ENCODE measurements at regions not wholly inside any gene's neighbourhood (a gene's known extent, or its start where the extent isn't known, plus 50 kb on each side); places are given as distances from the start of the nearest gene placed in this dataset.

- intact Hi-C loops (cut with DNase I): no loop called here
- Histone ChIP-seq H3K27me3 (no peaks in the 10 kb centered on the region), H3K9me3 (replicated peaks in 1 of 3) (no peaks in the 10 kb centered on the region), H3K4me3 (no peak overlapping the region), H3K4me1 (replicated peaks in 1 of 2) (no peaks in the 10 kb centered on the region), H3K27ac (no peak overlapping the region), H3K36me3 (replicated peaks in 1 of 2) (no peaks in the 10 kb centered on the region)
- whole genome bisulfite sequencing, 4 donors: 85 to 97% (median 89%) methylated on average over 1 of the region's 1 CpG
- TF ChIP-seq POLR2A (IDR thresholded peaks at IDR 0.05): no peak
- TF ChIP-seq CTCF (IDR thresholded peaks at IDR 0.05): no peak
- no peak for DNase-seq
Measured at GRCh38 chr7:81112731-81113130, 193.9 kb upstream of the SEMA3C start.

- intact Hi-C loops (cut with DNase I): no loop called here
- no peak overlapping the region for H3K27ac ChIP-seq
- no peak for DNase-seq
Measured at GRCh38 chr7:81111781-81112540, 193.1 kb upstream of the SEMA3C start.

GRCh38 chr7:81111358-81111757 is 192.5 kb upstream of the SEMA3C start:
- no peaks in the 10 kb centered on the region for H3K27me3 ChIP-seq
- no peak overlapping the region for H3K4me3 ChIP-seq
- no peak for DNase-seq
- H3K27ac ChIP-seq: no peak overlapping the region
- H3K4me1 ChIP-seq (replicated peaks in 1 of 2): no peaks in the 10 kb centered on the region
- no peaks in the 10 kb centered on the region for H3K36me3 ChIP-seq (replicated peaks in 1 of 2)
- no peaks in the 10 kb centered on the region for H3K9me3 ChIP-seq (replicated peaks in 1 of 3)
- 59 to 69% (median 65%) methylated on average over 1 of the region's 1 CpG for WGBS, 4 donors
- intact Hi-C loops (cut with DNase I): no loop called here
- TF ChIP-seq CTCF (IDR thresholded peaks at IDR 0.05): no peak
- TF ChIP-seq POLR2A (IDR thresholded peaks at IDR 0.05): no peak

More at GRCh38 chr7:81111781-81112540, 193.1 kb upstream of the SEMA3C start:
- Histone ChIP-seq H3K4me1 (replicated peaks in 1 of 2) (no peaks in the 10 kb centered on the region), H3K36me3 (replicated peaks in 1 of 2) (no peaks in the 10 kb centered on the region), H3K9me3 (replicated peaks in 1 of 3) (no peaks in the 10 kb centered on the region), H3K4me3 (no peak overlapping the region), H3K27me3 (no peaks in the 10 kb centered on the region)
- 42 to 49% (median 46%) methylated on average over 11 of the region's 11 CpGs for WGBS, 4 donors
- no peak for TF ChIP-seq CTCF (IDR thresholded peaks at IDR 0.05)
- no peak for TF ChIP-seq POLR2A (IDR thresholded peaks at IDR 0.05)

- WGBS, 4 donors: 76 to 88% (median 80%) methylated on average over 2 of the region's 2 CpGs
Measured at GRCh38 chr7:81110673-81111072, 191.8 kb upstream of the SEMA3C start.

More at GRCh38 chr7:81110673-81111072, 191.8 kb upstream of the SEMA3C start:
- intact Hi-C loops (cut with DNase I): no loop called here
- Histone ChIP-seq H3K36me3 (replicated peaks in 1 of 2) (no peaks in the 10 kb centered on the region), H3K4me1 (replicated peaks in 1 of 2) (no peaks in the 10 kb centered on the region), H3K4me3 (no peak overlapping the region), H3K27ac (no peak overlapping the region), H3K27me3 (no peaks in the 10 kb centered on the region), H3K9me3 (replicated peaks in 1 of 3) (no peaks in the 10 kb centered on the region)
- TF ChIP-seq POLR2A (IDR thresholded peaks at IDR 0.05) (no peak), CTCF (IDR thresholded peaks at IDR 0.05) (no peak)
- DNase-seq: no peak

All from adrenal gland (tissue), 9 donors.